ENCODE measurements at regions not wholly inside any gene's neighbourhood (a gene's known extent, or its start where the extent isn't known, plus 50 kb on each side); places are given as distances from the start of the nearest gene placed in this dataset.

DNA sequence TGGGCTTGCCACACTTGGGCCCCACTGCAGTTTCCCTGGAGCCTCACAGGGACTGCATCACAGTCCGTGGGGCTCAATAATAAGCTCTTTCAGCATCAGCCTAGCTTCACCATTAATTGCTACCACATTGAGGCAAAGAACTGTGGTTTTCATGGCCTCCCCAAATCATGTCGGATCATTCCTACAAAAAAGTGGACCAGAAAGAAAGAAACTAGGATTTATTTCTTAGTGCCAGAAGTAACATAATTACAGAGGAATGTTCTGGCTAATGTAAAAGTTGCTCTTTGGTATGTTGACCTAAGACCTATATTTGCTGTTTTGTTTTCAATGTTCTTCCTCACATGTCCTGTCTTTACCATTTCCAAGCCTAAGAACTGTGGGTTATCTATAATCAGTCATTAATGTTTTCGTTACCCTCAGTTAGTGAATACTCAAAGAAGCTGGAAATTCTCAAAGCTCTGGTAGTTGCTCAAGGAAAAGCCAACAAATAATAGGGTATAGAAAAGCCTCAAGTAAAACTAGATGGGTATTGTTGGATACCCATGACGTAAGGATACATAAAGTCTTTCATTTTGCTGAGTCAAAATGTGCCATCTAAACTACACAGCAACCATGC is 173.9 kb downstream of the LTN1 start:
- TF ChIP-seq, protein P1, sequence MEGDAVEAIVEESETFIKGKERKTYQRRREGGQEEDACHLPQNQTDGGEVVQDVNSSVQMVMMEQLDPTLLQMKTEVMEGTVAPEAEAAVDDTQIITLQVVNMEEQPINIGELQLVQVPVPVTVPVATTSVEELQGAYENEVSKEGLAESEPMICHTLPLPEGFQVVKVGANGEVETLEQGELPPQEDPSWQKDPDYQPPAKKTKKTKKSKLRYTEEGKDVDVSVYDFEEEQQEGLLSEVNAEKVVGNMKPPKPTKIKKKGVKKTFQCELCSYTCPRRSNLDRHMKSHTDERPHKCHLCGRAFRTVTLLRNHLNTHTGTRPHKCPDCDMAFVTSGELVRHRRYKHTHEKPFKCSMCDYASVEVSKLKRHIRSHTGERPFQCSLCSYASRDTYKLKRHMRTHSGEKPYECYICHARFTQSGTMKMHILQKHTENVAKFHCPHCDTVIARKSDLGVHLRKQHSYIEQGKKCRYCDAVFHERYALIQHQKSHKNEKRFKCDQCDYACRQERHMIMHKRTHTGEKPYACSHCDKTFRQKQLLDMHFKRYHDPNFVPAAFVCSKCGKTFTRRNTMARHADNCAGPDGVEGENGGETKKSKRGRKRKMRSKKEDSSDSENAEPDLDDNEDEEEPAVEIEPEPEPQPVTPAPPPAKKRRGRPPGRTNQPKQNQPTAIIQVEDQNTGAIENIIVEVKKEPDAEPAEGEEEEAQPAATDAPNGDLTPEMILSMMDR (IDR thresholded peaks at IDR 0.05): no peak
- no peak for TF ChIP-seq POLR2A (IDR thresholded peaks at IDR 0.05)
